SK-N-SH (cell line): ENCODE measurements at regions not wholly inside any gene's neighbourhood (a gene's known extent, or its start where the extent isn't known, plus 50 kb on each side); places are given as distances from the start of the nearest gene placed in this dataset.

Experiments used
- CTCF ChIA-PET: fragments of 300-600, 350-600 bp; formaldehyde crosslinking; extraction: SDS; loops from one replicate; lab custom pipeline; 2021; lab: Yijun Ruan, JAX
- POLR2A ChIA-PET: fragments of 350-600 bp; sonication (Branson Sonifier 250); formaldehyde crosslinking; extraction: SDS; loops from one replicate; lab custom pipeline; 2020; ENCODE audit warnings: antibody characterized with exemption, inconsistent platforms; lab: Yijun Ruan, JAX
- DNase-seq: peaks from one replicate; pipeline ENCODE4 v3.0.0; 2012
- H2AFZ ChIP-seq: fragments of 200-600 bp; sonication (generic); 2 replicates; pipeline ENCODE4 v1.8.1; 2016; ENCODE audit warnings: antibody characterized with exemption, mild to moderate bottlenecking, low read depth
- H3F3A ChIP-seq: fragments of 200-600 bp; sonication (generic); replicated peaks from 2 replicates; pipeline ENCODE3; 2016; ENCODE audit warnings: antibody characterized with exemption, mild to moderate bottlenecking; ENCODE audit not compliant: insufficient read depth
- H3K27ac ChIP-seq, 2 experiments: fragments of 200-500 bp in 1 of 2; fragments of 200-600 bp in 1 of 2; sonication (Bioruptor generic) in 1 of 2; sonication (generic), shearing (Covaris generic) in 1 of 2; 2 replicates each; pipeline versions ENCODE4 v1.5.1 to v1.6.1; 2014 to 2016; ENCODE audit warnings: low read depth in 2 of 2, inconsistent platforms in 1 of 2, low read length in 1 of 2, mild to moderate bottlenecking in 1 of 2, mixed read lengths in 1 of 2
- H3K27me3 ChIP-seq: fragments of 200-600 bp; sonication (generic), shearing (Covaris generic); 2 replicates; pipeline ENCODE4 v1.6.1; 2016; ENCODE audit warnings: mixed run types; ENCODE audit not compliant: insufficient read depth
- H3K36me3 ChIP-seq, 2 experiments: fragments of 200-500 bp in 1 of 2; fragments of 200-600 bp in 1 of 2; sonication (Bioruptor generic) in 1 of 2; sonication (generic) in 1 of 2; replicated peaks in 1 of 2; 2 replicates each; pipeline versions ENCODE3 to v1.5.1; 2014 to 2016; ENCODE audit warnings: low read length in 1 of 2, mild to moderate bottlenecking in 1 of 2; ENCODE audit not compliant: insufficient read depth in 2 of 2, control insufficient read depth in 1 of 2
- H3K4me1 ChIP-seq, 2 experiments: fragments of 200-500 bp in 1 of 2; fragments of 200-600 bp in 1 of 2; sonication (Bioruptor generic) in 1 of 2; sonication (generic), shearing (Covaris generic) in 1 of 2; 2 replicates each; pipeline versions ENCODE4 v1.5.1 to v1.6.1; 2014 to 2016; ENCODE audit warnings: low read depth in 1 of 2, low read length in 1 of 2, mixed run types in 1 of 2; ENCODE audit not compliant: insufficient read depth in 2 of 2, control insufficient read depth in 1 of 2
- H3K4me2 ChIP-seq: fragments of 200-600 bp; sonication (generic), shearing (Covaris generic); 2 replicates; pipeline ENCODE4 v1.6.1; 2017; ENCODE audit warnings: mixed run types
- H3K4me3 ChIP-seq, 2 experiments: fragments of 200-500 bp in 1 of 2; fragments of 200-600 bp in 1 of 2; sonication (Bioruptor generic) in 1 of 2; sonication (generic), shearing (Covaris generic) in 1 of 2; 2 replicates each; pipeline versions ENCODE4 v1.5.1 to v1.8.1; 2014 to 2016; ENCODE audit warnings: low read depth in 2 of 2, inconsistent platforms in 1 of 2, low read length in 1 of 2, mild to moderate bottlenecking in 1 of 2, mixed read lengths in 1 of 2, moderate library complexity in 1 of 2
- H3K79me2 ChIP-seq: fragments of 200-600 bp; sonication (generic); 2 replicates; pipeline ENCODE4 v1.8.1; 2017; ENCODE audit warnings: mild to moderate bottlenecking; ENCODE audit not compliant: insufficient read depth
- H3K9ac ChIP-seq: fragments of 200-600 bp; sonication (generic); 2 replicates; pipeline ENCODE4 v1.6.1; 2017; ENCODE audit warnings: mixed run types
- H3K9me2 ChIP-seq: fragments of 200-600 bp; sonication (generic); 2 replicates; pipeline ENCODE4 v1.6.1; 2017; ENCODE audit warnings: mixed run types
- H3K9me3 ChIP-seq: fragments of 200-600 bp; sonication (generic); 2 replicates; pipeline ENCODE4 v1.6.1; 2017; ENCODE audit warnings: mixed run types, mild to moderate bottlenecking, moderate library complexity
- H4K20me1 ChIP-seq: fragments of 200-600 bp; sonication (generic); 2 replicates; pipeline ENCODE4 v1.6.1; 2017; ENCODE audit warnings: mild to moderate bottlenecking, mixed run types; ENCODE audit not compliant: insufficient read depth
- CTCF ChIP-seq: fragments of 200-600 bp; sonication (generic); IDR thresholded peaks from 2 replicates; pipeline ENCODE4 v1.6.1; 2017; ENCODE audit warnings: antibody characterized with exemption, mild to moderate bottlenecking, moderate library complexity
- ELF1 ChIP-seq: IDR thresholded peaks from 2 replicates; pipeline ENCODE4 v1.4.0; 2012
- EP300 ChIP-seq, 2 experiments: IDR thresholded peaks; 2 replicates each; pipeline versions ENCODE4 v1.4.0 to v1.6.1; 2012; ENCODE audit warnings: borderline replicate concordance in 1 of 2, low read depth in 1 of 2, low read length in 1 of 2
- FOSL2 ChIP-seq: IDR thresholded peaks from 2 replicates; pipeline ENCODE4 v1.4.0; 2012; ENCODE audit warnings: low read depth, mild to moderate bottlenecking, moderate library complexity, borderline replicate concordance
- FOXM1 ChIP-seq: IDR thresholded peaks from 2 replicates; pipeline ENCODE4 v1.4.0; 2012; ENCODE audit warnings: low read depth, mild to moderate bottlenecking
- IRF3 ChIP-seq: fragments of 150-350 bp; IDR thresholded peaks from 2 replicates; pipeline ENCODE4 v1.6.1; 2016; ENCODE audit warnings: mild to moderate bottlenecking, low read depth, low read length
- JUND ChIP-seq: IDR thresholded peaks from 2 replicates; pipeline ENCODE4 v1.4.0; 2012
- MEF2A ChIP-seq: IDR thresholded peaks from 2 replicates; pipeline ENCODE4 v1.4.0; 2012; ENCODE audit warnings: low read depth, borderline replicate concordance
- NRF1 ChIP-seq: IDR thresholded peaks from 2 replicates; pipeline ENCODE4 v1.6.1; 2012; ENCODE audit warnings: low read depth, mild to moderate bottlenecking, low read length
- POLR2AphosphoS5 ChIP-seq: IDR thresholded peaks from 2 replicates; pipeline ENCODE4 v1.6.1; 2012; ENCODE audit warnings: low read depth, low read length
- RAD21 ChIP-seq: IDR thresholded peaks from 2 replicates; pipeline ENCODE4 v1.6.1; 2012; ENCODE audit warnings: mild to moderate bottlenecking, low read length
- RFX5 ChIP-seq: IDR thresholded peaks from 2 replicates; pipeline ENCODE4 v1.6.1; 2012; ENCODE audit warnings: mild to moderate bottlenecking, improper control_type of control experiment, low read length
- SIN3A ChIP-seq: IDR thresholded peaks from 2 replicates; pipeline ENCODE4 v1.6.1; 2012; ENCODE audit warnings: low read depth, mild to moderate bottlenecking, low read length, moderate library complexity, borderline replicate concordance
- TAF1 ChIP-seq: IDR thresholded peaks from 2 replicates; pipeline ENCODE4 v1.6.1; 2012; ENCODE audit warnings: low read depth, mild to moderate bottlenecking, low read length, moderate library complexity, borderline replicate concordance
- TEAD4 ChIP-seq: IDR thresholded peaks from 2 replicates; pipeline ENCODE4 v1.4.0; 2012; ENCODE audit warnings: mild to moderate bottlenecking, borderline replicate concordance; ENCODE audit not compliant: insufficient read depth
- YY1 ChIP-seq: IDR thresholded peaks from 2 replicates; pipeline ENCODE4 v1.4.0; 2012; ENCODE audit warnings: low read depth, mild to moderate bottlenecking
- WGBS: methylation state at CpG from one replicate; pipeline ENCODE4 v1.1.6; 2017; ENCODE audit warnings: low lambda C conversion rate; 5-methylcytosine and 5-hydroxymethylcytosine counted together
- TF ChIP-seq, protein P1 (sequence below): IDR thresholded peaks from 2 replicates; pipeline ENCODE4 v1.4.0; 2012; ENCODE audit warnings: low read depth
- TF ChIP-seq, protein P2 (sequence below): IDR thresholded peaks from 2 replicates; pipeline ENCODE4 v1.4.0; 2012; ENCODE audit warnings: low read depth, borderline replicate concordance
- TF ChIP-seq, protein P3 (sequence below): IDR thresholded peaks from 2 replicates; pipeline ENCODE4 v1.4.0; 2012; ENCODE audit warnings: low read depth, borderline replicate concordance

- H3K79me2 ChIP-seq: no peaks in the 10 kb centered on the region
- H3K4me2 ChIP-seq: no peak overlapping the region
- peaks cover 25% of the 10 kb centered on the region for H3K27me3 ChIP-seq
- no peaks in the 10 kb centered on the region for H3F3A ChIP-seq
- ChIA-PET POLR2A (no interaction called here), CTCF (interaction anchor here (0.9 to 2.1 kb wide), 7 partner anchors 8 to 329 kb away, joined by 3 to 6 read pairs (median 4); no protein-coding TSS in a partner anchor)
- TF ChIP-seq, protein P1, sequence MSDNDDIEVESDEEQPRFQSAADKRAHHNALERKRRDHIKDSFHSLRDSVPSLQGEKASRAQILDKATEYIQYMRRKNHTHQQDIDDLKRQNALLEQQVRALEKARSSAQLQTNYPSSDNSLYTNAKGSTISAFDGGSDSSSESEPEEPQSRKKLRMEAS: no peak
- TF ChIP-seq POLR2AphosphoS5 (no peak), IRF3 (no peak), TAF1 (no peak), CTCF (peak; percentile 57), ELF1 (no peak), NRF1 (peak; percentile 29; the same call in 1 of the 2 replicates), EP300 (IDR thresholded peaks at IDR 0.05; ENCODE audit: borderline replicate concordance in 1 of 2, low read depth in 1 of 2, low read length in 1 of 2) (no peak), FOSL2 (no peak), RAD21 (0 out of 2 replicates have a peak, but pooled peaks have one; percentile 37)
- TF ChIP-seq, protein P2, sequence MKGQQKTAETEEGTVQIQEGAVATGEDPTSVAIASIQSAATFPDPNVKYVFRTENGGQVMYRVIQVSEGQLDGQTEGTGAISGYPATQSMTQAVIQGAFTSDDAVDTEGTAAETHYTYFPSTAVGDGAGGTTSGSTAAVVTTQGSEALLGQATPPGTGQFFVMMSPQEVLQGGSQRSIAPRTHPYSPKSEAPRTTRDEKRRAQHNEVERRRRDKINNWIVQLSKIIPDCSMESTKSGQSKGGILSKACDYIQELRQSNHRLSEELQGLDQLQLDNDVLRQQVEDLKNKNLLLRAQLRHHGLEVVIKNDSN: no peak
- no peak overlapping the region for H3K4me3 ChIP-seq
- H2AFZ ChIP-seq: no peak overlapping the region
- no peak overlapping the region for H3K27ac ChIP-seq
- DNase-seq: peak; percentile 78
- H3K9me2 ChIP-seq: no peaks in the 10 kb centered on the region
- H3K9me3 ChIP-seq: no peaks in the 10 kb centered on the region
- WGBS: 21% methylated on average over 6 of the region's 6 CpGs
- no peaks in the 10 kb centered on the region for H3K36me3 ChIP-seq
- no peaks in the 10 kb centered on the region; a peak in 1 of 4 replicates for H3K4me1 ChIP-seq
- no peak overlapping the region for H3K9ac ChIP-seq
- H4K20me1 ChIP-seq: no peaks in the 10 kb centered on the region
Observed at GRCh38 chr1:38489844-38490270, 369.7 kb downstream of the RRAGC start.

DNA sequence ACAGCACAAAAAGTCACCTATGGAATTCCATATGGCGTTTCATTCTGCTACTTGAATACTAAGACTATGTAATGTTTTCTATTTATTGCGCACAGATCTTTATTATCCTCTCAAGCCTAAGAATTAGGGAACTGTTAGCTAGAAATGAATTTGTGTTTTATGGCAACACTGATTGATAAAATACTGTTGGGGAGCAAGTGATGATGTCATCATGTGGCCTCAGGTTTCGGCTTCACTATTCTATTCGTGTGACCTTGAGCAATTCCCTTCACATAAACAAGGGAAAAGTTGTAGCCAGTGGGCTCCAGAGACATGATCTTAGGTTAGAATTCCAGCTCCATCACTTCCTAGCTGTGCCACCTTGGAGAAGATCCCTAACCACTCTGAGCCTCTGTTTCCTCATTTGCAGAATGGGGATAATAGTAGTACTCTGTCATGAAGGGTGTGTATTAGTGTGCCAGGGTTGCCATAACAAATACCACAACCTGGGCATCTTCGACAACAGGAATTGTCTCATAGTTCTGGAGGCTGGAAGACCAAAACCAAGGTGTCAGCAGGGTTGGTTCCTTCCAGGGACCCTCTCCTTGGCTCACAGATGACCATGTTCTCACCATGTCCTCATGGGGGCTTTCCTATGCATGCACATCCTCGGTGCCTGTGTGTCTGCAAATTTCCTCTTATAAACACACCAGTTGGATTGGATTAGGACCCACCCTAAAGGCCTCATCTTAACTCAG, 371.2 kb downstream of the RRAGC start:
- Histone ChIP-seq H3K36me3 (no peaks in the 10 kb centered on the region), H3K79me2 (no peaks in the 10 kb centered on the region), H3K4me3 (no peak overlapping the region), H3K27me3 (peaks cover 25% of the 10 kb centered on the region), H4K20me1 (no peaks in the 10 kb centered on the region), H3K4me1 (no peaks in the 10 kb centered on the region; a peak in 1 of 4 replicates), H3K9me3 (no peaks in the 10 kb centered on the region), H3K27ac (no peak overlapping the region), H3K9me2 (no peaks in the 10 kb centered on the region), H3F3A (no peaks in the 10 kb centered on the region), H2AFZ (no peak overlapping the region), H3K9ac (no peak overlapping the region), H3K4me2 (no peak overlapping the region)
- POLR2A ChIA-PET: no interaction called here
- no peak for DNase-seq
- CTCF ChIA-PET: interaction anchor here (0.6 kb wide), 1 partner anchor 290 kb away, joined by 4 read pairs; no protein-coding TSS in a partner anchor
- WGBS: 23% methylated on average over 6 of the region's 6 CpGs
- TF ChIP-seq YY1 (no peak), EP300 (IDR thresholded peaks at IDR 0.05; ENCODE audit: borderline replicate concordance in 1 of 2, low read depth in 1 of 2, low read length in 1 of 2) (no peak), JUND (no peak), POLR2AphosphoS5 (no peak), FOXM1 (no peak), RFX5 (no peak), SIN3A (no peak), MEF2A (no peak), ELF1 (no peak), TAF1 (no peak), TEAD4 (no peak)
- TF ChIP-seq, protein P3, sequence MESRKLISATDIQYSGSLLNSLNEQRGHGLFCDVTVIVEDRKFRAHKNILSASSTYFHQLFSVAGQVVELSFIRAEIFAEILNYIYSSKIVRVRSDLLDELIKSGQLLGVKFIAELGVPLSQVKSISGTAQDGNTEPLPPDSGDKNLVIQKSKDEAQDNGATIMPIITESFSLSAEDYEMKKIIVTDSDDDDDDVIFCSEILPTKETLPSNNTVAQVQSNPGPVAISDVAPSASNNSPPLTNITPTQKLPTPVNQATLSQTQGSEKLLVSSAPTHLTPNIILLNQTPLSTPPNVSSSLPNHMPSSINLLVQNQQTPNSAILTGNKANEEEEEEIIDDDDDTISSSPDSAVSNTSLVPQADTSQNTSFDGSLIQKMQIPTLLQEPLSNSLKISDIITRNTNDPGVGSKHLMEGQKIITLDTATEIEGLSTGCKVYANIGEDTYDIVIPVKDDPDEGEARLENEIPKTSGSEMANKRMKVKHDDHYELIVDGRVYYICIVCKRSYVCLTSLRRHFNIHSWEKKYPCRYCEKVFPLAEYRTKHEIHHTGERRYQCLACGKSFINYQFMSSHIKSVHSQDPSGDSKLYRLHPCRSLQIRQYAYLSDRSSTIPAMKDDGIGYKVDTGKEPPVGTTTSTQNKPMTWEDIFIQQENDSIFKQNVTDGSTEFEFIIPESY: no peak
- TF ChIP-seq, protein P2: no peak
